GM18507 (cell line): ENCODE measurements at regions not wholly inside any gene's neighbourhood (a gene's known extent, or its start where the extent isn't known, plus 50 kb on each side); places are given as distances from the start of the nearest gene placed in this dataset.

Experiments used
- DNase-seq: peaks from one replicate; pipeline ENCODE4 v3.0.0; 2011; ENCODE audit warnings: low read depth; ENCODE audit not compliant: insufficient read length; ENCODE audit errors: extremely low spot score
- FAIRE-seq: peaks from 2 replicates; lab custom pipeline; 2011; peaks lifted over from hg19 to GRCh38; lab: Jason Lieb, UNC

GRCh38 chr13:30843548-30843947, 62.5 kb upstream of the MEDAG start:
- FAIRE-seq = peak; percentile 9

DNA sequence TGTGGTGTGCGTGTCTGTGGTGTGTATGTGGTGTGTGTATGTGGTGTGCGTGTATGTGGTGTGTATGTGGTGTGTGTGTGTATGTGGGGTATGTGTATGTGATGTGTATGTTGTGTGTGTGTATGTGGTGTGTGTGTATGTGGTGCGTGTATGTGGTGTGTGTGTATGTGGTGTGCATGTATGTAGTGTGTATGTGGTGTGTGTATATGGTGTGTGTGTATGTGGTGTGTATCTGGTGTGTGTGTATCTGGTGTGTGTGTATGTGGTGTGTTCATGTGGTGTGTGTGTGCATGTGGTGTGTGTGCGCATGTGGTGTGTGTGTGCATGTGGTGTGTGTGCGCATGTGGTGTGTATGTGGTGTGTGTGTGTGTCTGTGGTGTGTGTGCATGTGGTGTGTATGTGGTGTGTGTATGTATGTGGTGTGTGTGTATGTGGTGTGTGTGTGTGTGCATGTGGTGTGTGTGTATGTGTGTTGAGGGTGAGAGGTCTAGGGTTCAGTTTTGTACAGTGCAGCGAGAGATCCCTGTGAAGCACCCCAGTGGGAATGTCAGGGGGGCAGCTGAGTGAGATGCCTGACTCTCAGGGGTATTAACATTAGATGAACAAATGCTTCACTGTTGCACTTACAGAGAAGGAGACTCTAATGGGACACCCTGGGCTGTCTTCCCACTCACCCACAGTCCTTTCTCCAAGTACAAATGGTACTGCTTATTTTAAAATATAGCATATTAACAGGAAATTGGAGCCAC, 61.3 kb upstream of the MEDAG start:
- DNase-seq (no peak), FAIRE-seq (no peak)

More at GRCh38 chr13:30843548-30843947, 62.5 kb upstream of the MEDAG start:
- no peak for DNase-seq

GRCh38 chr13:30845297-30846214, 60.5 kb upstream of the MEDAG start:
- DNase-seq = no peak
- FAIRE-seq = peak; percentile 60

DNA sequence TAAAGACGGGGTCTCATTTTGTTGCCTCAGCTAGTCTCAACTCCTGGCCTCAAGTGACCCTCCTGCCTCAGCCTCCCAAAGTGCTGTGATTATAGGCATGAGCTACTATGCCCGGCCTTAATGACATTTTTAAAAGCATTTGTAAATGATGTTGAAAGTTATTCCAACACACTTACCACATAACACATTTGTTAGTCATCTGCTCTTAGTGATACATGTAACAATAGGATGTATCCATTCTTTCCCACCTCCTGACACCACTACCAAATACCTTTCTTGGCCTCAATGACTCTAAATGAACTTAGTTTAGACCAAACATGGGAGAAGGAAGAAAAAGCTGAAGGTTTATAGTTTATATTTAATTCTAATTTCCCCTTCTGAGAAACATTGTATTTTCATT, 59.8 kb upstream of the MEDAG start:
- DNase-seq (no peak), FAIRE-seq (no peak)

- DNase-seq (no peak), FAIRE-seq (no peak)
Measured at GRCh38 chr13:30846866-30847265, 59.2 kb upstream of the MEDAG start.

DNA sequence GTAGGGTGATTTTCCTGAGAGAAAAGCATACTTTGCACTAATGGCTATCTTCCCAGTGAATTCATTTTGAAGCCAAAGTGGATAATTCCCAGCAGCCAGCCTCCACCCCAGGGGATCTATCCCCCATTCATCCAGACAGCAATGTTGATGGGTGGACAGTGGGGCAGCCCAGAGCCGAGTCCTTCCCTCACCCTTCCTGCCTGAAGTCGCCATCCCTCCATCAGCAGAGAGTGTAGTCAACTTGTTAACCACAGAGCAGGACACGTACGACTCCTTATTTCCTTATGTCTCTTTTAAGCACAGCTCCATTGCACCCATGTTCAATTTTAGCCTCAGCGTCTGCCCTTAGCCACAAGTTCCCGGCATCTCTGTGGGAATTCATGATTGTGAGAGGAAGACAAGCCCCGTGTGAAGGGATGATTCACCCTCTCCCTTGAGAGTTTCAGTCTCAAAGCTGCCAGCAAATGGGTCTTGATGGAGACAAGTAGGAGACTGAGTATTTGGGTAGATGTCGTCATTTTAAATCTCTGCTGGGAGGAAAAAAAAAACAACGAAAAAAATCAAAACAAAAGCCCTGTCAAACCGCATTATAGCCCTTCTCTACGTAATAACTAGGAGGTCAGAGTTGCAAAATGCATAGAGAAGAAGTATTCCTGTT, 58.3 kb upstream of the MEDAG start:
- no peak for DNase-seq
- FAIRE-seq = peak; percentile 18

DNA sequence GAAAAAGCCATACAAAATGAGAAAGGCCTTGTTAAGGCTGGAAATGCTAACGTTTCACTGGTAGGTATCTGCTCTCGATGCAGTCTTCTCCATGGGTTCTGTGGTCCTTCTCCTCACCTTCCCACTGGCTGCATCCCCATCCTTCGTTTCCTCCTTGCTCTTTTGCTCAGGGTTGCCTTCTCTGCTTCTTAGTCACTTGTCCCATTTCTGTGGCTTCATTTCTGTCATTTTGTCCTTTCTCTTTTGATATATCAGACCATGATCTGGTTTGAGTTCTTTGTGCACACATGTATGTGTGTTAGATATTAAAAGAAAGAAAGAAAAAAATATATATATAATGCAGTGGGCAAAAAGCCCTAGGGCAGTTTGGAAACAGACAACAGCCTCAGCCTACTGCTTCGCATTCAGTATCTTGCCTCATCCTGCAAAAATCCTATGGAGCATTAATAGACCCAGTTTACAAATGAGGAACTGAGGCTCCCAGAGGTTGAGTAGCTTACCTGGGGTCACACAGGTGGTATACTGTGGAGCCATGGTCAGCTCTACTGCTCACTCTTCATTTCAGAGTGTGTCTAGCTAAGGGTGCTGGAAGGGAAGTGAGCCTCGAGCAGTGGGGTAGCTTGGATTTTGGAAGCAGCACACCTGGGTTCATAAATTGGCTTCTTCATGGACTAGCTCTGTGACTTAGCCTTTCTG, 57.6 kb upstream of the MEDAG start:
- no peak for FAIRE-seq
- no peak for DNase-seq

DNA sequence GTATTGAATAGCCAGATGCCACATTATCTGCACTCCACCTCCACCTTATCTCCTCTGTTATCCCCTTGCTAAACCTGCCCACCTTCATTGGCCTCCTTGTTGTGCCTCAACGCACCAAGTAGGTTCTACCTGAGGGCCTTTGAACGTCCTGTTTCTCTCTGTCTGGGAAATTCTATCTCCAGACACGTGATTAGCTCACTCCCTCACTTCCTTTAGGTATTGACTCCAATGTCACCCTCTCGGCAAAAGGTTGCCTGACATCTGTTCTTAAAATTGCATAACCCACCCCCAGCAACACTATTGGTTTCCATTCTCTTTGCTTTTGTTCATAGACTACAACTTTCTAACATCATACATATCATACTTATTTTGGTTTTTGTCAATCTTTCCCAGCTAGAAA, 56.5 kb upstream of the MEDAG start:
- DNase-seq (no peak), FAIRE-seq (no peak)

GRCh38 chr13:30850204-30850866, 55.7 kb upstream of the MEDAG start:
- peak; percentile 42 for FAIRE-seq

GRCh38 chr13:30850867-30851211, 55.2 kb upstream of the MEDAG start:
- DNase-seq (no peak), FAIRE-seq (no peak)

More at GRCh38 chr13:30850204-30850866, 55.7 kb upstream of the MEDAG start:
- no peak for DNase-seq

DNA sequence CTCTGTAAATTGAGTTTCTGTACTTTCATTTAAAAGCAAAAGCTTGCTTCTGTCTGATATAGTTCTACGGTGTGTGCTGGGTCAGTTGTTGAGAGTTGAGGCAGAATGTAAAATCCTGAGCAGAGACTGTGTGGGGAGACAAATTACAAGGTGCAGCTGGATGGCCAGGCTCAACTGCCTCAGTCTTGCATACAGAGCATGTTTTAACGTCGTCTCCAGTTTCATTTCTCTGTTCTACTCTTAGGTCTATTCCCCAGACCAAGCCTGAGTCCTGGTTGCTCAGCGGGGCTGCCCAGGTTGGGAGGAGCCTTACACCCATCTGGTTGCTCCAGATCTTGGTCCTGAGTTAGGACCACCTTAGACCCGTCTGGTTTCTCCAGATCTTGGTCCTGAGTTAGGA, 54.4 kb upstream of the MEDAG start:
- FAIRE-seq (peak; percentile 69), DNase-seq (no peak)

DNA sequence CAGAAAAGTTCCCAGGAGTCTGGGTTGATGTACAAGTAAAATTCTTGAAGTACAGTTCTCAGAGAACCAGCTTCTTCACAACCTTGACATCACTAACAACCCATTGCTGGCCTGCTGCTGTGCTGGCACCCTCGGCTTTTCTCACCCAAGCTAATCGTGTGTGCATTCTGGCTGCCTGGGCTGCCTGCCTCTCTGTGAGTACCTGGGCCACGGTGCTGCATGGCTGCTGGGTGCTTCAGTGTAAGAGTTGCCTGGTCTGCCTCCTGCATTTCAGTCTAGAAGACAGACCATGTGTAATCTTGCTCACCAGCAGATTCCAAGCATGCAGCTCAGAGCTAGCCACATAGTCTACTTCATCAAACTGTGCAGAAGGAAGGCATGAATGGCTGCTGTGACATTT, 50.5 kb upstream of the MEDAG start:
- no peak for DNase-seq
- FAIRE-seq = no peak

DNA sequence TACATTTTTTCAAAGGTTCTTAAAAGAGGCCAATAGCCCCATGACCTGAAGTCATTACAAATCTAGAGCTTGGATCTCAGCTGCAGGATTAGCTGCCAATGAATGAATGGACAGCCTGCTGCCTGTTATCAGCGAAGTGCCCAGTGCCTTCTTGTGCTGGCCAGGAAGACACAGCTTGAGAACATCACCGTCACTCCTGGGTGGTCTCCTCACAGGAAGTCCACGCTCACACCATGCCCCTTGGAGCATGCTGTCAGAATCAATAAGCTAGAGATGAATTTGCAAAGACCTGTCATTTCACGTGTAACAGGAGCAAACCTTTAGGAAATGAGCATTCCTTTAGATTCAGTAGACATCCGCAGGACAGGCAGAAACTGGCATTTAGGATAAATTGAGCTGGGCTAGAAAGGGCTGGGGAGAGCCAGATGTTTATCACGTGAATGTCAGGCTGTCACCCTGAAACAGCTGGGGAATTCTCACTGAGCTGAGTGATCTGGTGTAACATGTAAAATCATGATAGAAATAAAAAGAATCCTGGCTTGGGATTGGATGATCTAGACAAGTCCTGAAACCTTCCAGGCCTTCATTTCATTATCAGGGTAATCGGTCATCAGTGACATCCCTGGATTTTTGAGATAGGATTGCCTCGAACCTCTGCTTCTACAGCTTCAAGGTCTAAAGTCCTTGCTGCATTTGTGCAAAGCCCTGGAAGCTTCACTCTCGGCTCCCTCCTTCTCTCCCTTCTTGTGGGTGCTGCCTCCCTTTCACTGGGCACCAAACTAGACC, 49.9 kb upstream of the MEDAG start:
- FAIRE-seq (no peak), DNase-seq (no peak)
